SK-N-SH (cell line): ENCODE measurements at regions not wholly inside any gene's neighbourhood (a gene's known extent, or its start where the extent isn't known, plus 50 kb on each side); places are given as distances from the start of the nearest gene placed in this dataset.

Experiments
- CTCF ChIA-PET: fragments of 300-600, 350-600 bp; formaldehyde crosslinking; extraction: SDS; loops from one replicate; lab custom pipeline; 2021; lab: Yijun Ruan, JAX
- POLR2A ChIA-PET: fragments of 350-600 bp; sonication (Branson Sonifier 250); formaldehyde crosslinking; extraction: SDS; loops from one replicate; lab custom pipeline; 2020; ENCODE audit warnings: antibody characterized with exemption, inconsistent platforms; lab: Yijun Ruan, JAX
- DNase-seq: peaks from one replicate; pipeline ENCODE4 v3.0.0; 2012
- H2AFZ ChIP-seq: fragments of 200-600 bp; sonication (generic); 2 replicates; pipeline ENCODE4 v1.8.1; 2016; ENCODE audit warnings: antibody characterized with exemption, mild to moderate bottlenecking, low read depth
- H3F3A ChIP-seq: fragments of 200-600 bp; sonication (generic); replicated peaks from 2 replicates; pipeline ENCODE3; 2016; ENCODE audit warnings: antibody characterized with exemption, mild to moderate bottlenecking; ENCODE audit not compliant: insufficient read depth
- H3K27ac ChIP-seq, 2 experiments: fragments of 200-500 bp in 1 of 2; fragments of 200-600 bp in 1 of 2; sonication (Bioruptor generic) in 1 of 2; sonication (generic), shearing (Covaris generic) in 1 of 2; 2 replicates each; pipeline versions ENCODE4 v1.5.1 to v1.6.1; 2014 to 2016; ENCODE audit warnings: low read depth in 2 of 2, inconsistent platforms in 1 of 2, low read length in 1 of 2, mild to moderate bottlenecking in 1 of 2, mixed read lengths in 1 of 2
- H3K27me3 ChIP-seq: fragments of 200-600 bp; sonication (generic), shearing (Covaris generic); 2 replicates; pipeline ENCODE4 v1.6.1; 2016; ENCODE audit warnings: mixed run types; ENCODE audit not compliant: insufficient read depth
- H3K36me3 ChIP-seq, 2 experiments: fragments of 200-500 bp in 1 of 2; fragments of 200-600 bp in 1 of 2; sonication (Bioruptor generic) in 1 of 2; sonication (generic) in 1 of 2; replicated peaks in 1 of 2; 2 replicates each; pipeline versions ENCODE3 to v1.5.1; 2014 to 2016; ENCODE audit warnings: low read length in 1 of 2, mild to moderate bottlenecking in 1 of 2; ENCODE audit not compliant: insufficient read depth in 2 of 2, control insufficient read depth in 1 of 2
- H3K4me1 ChIP-seq, 2 experiments: fragments of 200-500 bp in 1 of 2; fragments of 200-600 bp in 1 of 2; sonication (Bioruptor generic) in 1 of 2; sonication (generic), shearing (Covaris generic) in 1 of 2; 2 replicates each; pipeline versions ENCODE4 v1.5.1 to v1.6.1; 2014 to 2016; ENCODE audit warnings: low read depth in 1 of 2, low read length in 1 of 2, mixed run types in 1 of 2; ENCODE audit not compliant: insufficient read depth in 2 of 2, control insufficient read depth in 1 of 2
- H3K4me2 ChIP-seq: fragments of 200-600 bp; sonication (generic), shearing (Covaris generic); 2 replicates; pipeline ENCODE4 v1.6.1; 2017; ENCODE audit warnings: mixed run types
- H3K4me3 ChIP-seq, 2 experiments: fragments of 200-500 bp in 1 of 2; fragments of 200-600 bp in 1 of 2; sonication (Bioruptor generic) in 1 of 2; sonication (generic), shearing (Covaris generic) in 1 of 2; 2 replicates each; pipeline versions ENCODE4 v1.5.1 to v1.8.1; 2014 to 2016; ENCODE audit warnings: low read depth in 2 of 2, inconsistent platforms in 1 of 2, low read length in 1 of 2, mild to moderate bottlenecking in 1 of 2, mixed read lengths in 1 of 2, moderate library complexity in 1 of 2
- H3K79me2 ChIP-seq: fragments of 200-600 bp; sonication (generic); 2 replicates; pipeline ENCODE4 v1.8.1; 2017; ENCODE audit warnings: mild to moderate bottlenecking; ENCODE audit not compliant: insufficient read depth
- H3K9ac ChIP-seq: fragments of 200-600 bp; sonication (generic); 2 replicates; pipeline ENCODE4 v1.6.1; 2017; ENCODE audit warnings: mixed run types
- H3K9me2 ChIP-seq: fragments of 200-600 bp; sonication (generic); 2 replicates; pipeline ENCODE4 v1.6.1; 2017; ENCODE audit warnings: mixed run types
- H3K9me3 ChIP-seq: fragments of 200-600 bp; sonication (generic); 2 replicates; pipeline ENCODE4 v1.6.1; 2017; ENCODE audit warnings: mixed run types, mild to moderate bottlenecking, moderate library complexity
- H4K20me1 ChIP-seq: fragments of 200-600 bp; sonication (generic); 2 replicates; pipeline ENCODE4 v1.6.1; 2017; ENCODE audit warnings: mild to moderate bottlenecking, mixed run types; ENCODE audit not compliant: insufficient read depth
- CHD2 ChIP-seq: fragments of 150-350 bp; IDR thresholded peaks from 2 replicates; pipeline ENCODE4 v1.6.1; 2018; ENCODE audit warnings: low read length; ENCODE audit not compliant: partially characterized antibody
- CTCF ChIP-seq: fragments of 200-600 bp; sonication (generic); IDR thresholded peaks from 2 replicates; pipeline ENCODE4 v1.6.1; 2017; ENCODE audit warnings: antibody characterized with exemption, mild to moderate bottlenecking, moderate library complexity
- EP300 ChIP-seq, 2 experiments: IDR thresholded peaks; 2 replicates each; pipeline versions ENCODE4 v1.4.0 to v1.6.1; 2012; ENCODE audit warnings: borderline replicate concordance in 1 of 2, low read depth in 1 of 2, low read length in 1 of 2
- FOXJ3 ChIP-seq: sonication (generic); formaldehyde crosslinking; IDR thresholded peaks from 2 replicates; pipeline ENCODE4 v1.5.1; 2020; ENCODE audit warnings: mild to moderate bottlenecking, missing genetic modification reagents
- IRF3 ChIP-seq: fragments of 150-350 bp; IDR thresholded peaks from 2 replicates; pipeline ENCODE4 v1.6.1; 2016; ENCODE audit warnings: mild to moderate bottlenecking, low read depth, low read length
- MEF2A ChIP-seq: IDR thresholded peaks from 2 replicates; pipeline ENCODE4 v1.4.0; 2012; ENCODE audit warnings: low read depth, borderline replicate concordance
- NRF1 ChIP-seq: IDR thresholded peaks from 2 replicates; pipeline ENCODE4 v1.6.1; 2012; ENCODE audit warnings: low read depth, mild to moderate bottlenecking, low read length
- RAD21 ChIP-seq: IDR thresholded peaks from 2 replicates; pipeline ENCODE4 v1.6.1; 2012; ENCODE audit warnings: mild to moderate bottlenecking, low read length
- RCOR1 ChIP-seq: fragments of 150-350 bp; IDR thresholded peaks from 2 replicates; pipeline ENCODE4 v1.6.1; 2017; ENCODE audit warnings: antibody characterized with exemption, low read length
- SMC3 ChIP-seq: IDR thresholded peaks from 2 replicates; pipeline ENCODE4 v1.6.1; 2012; ENCODE audit warnings: low read depth, low read length, improper control_type of control experiment
- TAF1 ChIP-seq: IDR thresholded peaks from 2 replicates; pipeline ENCODE4 v1.6.1; 2012; ENCODE audit warnings: low read depth, mild to moderate bottlenecking, low read length, moderate library complexity, borderline replicate concordance
- TEAD4 ChIP-seq: IDR thresholded peaks from 2 replicates; pipeline ENCODE4 v1.4.0; 2012; ENCODE audit warnings: mild to moderate bottlenecking, borderline replicate concordance; ENCODE audit not compliant: insufficient read depth
- WGBS: methylation state at CpG from one replicate; pipeline ENCODE4 v1.1.6; 2017; ENCODE audit warnings: low lambda C conversion rate; 5-methylcytosine and 5-hydroxymethylcytosine counted together
- TF ChIP-seq, protein P1 (sequence below): IDR thresholded peaks from 2 replicates; pipeline ENCODE4 v1.4.0; 2012; ENCODE audit warnings: low read depth

DNA sequence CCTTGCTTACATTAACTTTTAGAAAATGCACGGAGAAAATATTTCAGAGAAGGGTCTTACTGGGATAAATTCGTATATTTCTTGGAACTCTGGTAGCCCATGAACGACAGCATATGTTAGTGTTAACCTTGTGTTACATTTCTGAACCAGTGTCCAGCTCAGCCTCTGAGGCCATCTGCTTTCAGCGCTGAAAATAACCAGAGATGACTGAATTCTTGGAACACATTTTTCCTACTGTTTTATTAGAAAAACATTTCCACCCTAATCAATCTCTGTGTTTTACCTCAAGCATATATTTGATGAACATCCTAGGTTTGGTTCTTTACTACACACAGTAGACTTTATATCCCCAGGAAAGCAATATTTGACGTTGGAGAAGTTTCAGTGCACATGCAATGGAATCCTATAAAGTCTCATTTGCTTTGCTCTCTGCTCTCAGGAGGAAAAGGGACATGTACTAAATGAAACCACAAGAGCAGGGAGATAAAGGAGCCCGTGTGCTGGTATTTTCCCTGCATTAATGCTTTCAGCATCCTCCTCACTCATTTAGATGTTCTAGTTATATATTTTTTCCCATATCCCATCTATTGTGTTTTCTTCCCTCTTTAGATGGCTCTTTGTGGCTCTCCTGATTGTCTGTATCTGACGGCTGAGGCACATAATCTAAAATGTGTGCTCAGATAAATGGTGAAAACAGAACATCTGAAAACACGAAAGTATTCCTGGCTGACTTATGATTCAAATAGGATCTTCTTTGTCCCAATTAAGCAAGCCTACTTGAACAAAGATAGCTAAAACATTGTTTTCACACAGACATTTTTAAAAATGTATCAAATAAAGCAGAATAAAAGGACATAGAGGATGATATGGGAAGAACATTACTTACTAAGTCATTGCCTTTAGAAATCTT lies 151.7 kb upstream of the KCNMB2 start (continued):
- TF ChIP-seq TAF1 (no peak), EP300 (IDR thresholded peaks at IDR 0.05; ENCODE audit: borderline replicate concordance in 1 of 2, low read depth in 1 of 2, low read length in 1 of 2) (peak; percentile 74 to 77; a peak in 3 of 4 replicates), RCOR1 (peak; percentile 65), FOXJ3 (CRISPR knock-in tag) (no peak; the same call in 1 of the 2 replicates), CHD2 (no peak), SMC3 (peak; percentile 10; the same call in 1 of the 2 replicates), NRF1 (no peak), TEAD4 (0 out of 2 replicates have a peak, but pooled peaks have one; percentile 19), RAD21 (peak; percentile 63), MEF2A (no peak)
- TF ChIP-seq, protein P1, sequence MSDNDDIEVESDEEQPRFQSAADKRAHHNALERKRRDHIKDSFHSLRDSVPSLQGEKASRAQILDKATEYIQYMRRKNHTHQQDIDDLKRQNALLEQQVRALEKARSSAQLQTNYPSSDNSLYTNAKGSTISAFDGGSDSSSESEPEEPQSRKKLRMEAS = no peak

GRCh38 chr3:178385280-178385952 lies 150.8 kb upstream of the KCNMB2 start:
- TF ChIP-seq SMC3 = peak; percentile 61
- TF ChIP-seq CTCF = peak; percentile 95
- 0 out of 2 replicates have a peak, but pooled peaks have one; percentile 17 for TF ChIP-seq RCOR1
- TF ChIP-seq IRF3 = no peak
- TF ChIP-seq RAD21 = peak; percentile 97
- no peak for TF ChIP-seq TAF1
- Histone ChIP-seq H4K20me1 (no peaks in the 10 kb centered on the region), H3K4me1 (peaks cover 21 to 28% of the 10 kb centered on the region in 2 experiments), H3K9me3 (no peaks in the 10 kb centered on the region), H3K4me3 (no peak overlapping the region; a peak in 1 of 4 replicates), H3K36me3 (no peaks in the 10 kb centered on the region), H3K9me2 (no peaks in the 10 kb centered on the region), H3F3A (peaks cover 31% of the 10 kb centered on the region), H2AFZ (0 out of 2 replicates have a peak overlapping the region, but pooled peaks have one; percentile 8), H3K27me3 (no peaks in the 10 kb centered on the region), H3K27ac (peak overlapping the region; percentile 84 to 95), H3K79me2 (no peaks in the 10 kb centered on the region), H3K9ac (no peak overlapping the region), H3K4me2 (no peak overlapping the region)
- ChIA-PET POLR2A (no interaction called here), CTCF (interaction anchor here (0.6 to 2.4 kb wide), 38 partner anchors 9 to 1720 kb away, joined by 3 to 18 read pairs (median 4); partner anchors contain the start of gene TBL1XR1)
- 67% methylated on average over 5 of the region's 5 CpGs for WGBS
- DNase-seq = peak; percentile 52
